ENCODE measurements at regions not wholly inside any gene's neighbourhood (a gene's known extent, or its start where the extent isn't known, plus 50 kb on each side); places are given as distances from the start of the nearest gene placed in this dataset.

DNA sequence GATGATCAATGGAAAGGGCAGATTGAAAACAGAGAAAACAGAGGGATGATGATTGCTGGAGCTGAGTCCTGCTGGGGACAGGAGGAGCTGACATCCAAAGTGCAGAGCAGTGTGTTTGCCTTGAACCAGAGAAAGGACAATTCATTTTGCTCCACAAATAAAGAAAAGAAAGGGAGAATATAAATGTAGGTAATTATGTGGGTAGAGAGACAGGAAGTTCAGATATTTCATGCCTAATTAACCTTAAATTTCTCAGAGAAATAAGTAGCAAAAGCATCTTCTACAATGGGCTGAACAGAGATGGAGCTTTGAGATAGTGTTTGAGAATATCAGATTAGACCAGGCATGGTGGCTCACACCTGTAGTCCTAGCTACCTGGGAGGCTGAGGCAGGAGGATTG, 93.2 kb downstream of the TNFSF18 start:
- TF ChIP-seq CTCF (IDR thresholded peaks at IDR 0.05) (no peak), POLR2A (IDR thresholded peaks at IDR 0.05) (no peak)

Measured in breast epithelium (tissue), 3 donors.